ENCODE measurements at regions not wholly inside any gene's neighbourhood (a gene's known extent, or its start where the extent isn't known, plus 50 kb on each side); places are given as distances from the start of the nearest gene placed in this dataset.
A peak's percentile ranks its signal among the peaks of the same experiment; 100 is the strongest.

DNA sequence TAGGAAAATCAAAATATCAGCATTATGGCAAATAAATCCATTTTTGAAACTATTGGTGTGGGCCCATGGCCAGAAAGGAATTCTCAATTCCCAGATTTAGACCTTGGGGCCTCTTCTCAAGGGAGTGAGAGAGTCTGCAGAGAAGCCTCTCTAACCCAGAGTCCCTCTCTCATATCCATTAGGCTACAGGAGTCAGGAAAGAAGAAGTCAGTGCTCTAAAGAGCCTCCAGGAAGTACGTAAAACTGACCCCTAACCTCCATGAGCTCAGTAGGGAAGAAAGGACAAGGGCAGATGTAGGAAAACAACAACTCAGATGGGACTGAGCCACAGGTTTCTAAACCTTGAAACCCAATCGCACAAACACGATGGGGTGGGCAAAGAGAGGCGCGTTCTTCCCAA is 479.9 kb upstream of the TNP1 start:
- no peak for DNase-seq (ENCODE audit: low read depth)
- TF ChIP-seq, protein P1, sequence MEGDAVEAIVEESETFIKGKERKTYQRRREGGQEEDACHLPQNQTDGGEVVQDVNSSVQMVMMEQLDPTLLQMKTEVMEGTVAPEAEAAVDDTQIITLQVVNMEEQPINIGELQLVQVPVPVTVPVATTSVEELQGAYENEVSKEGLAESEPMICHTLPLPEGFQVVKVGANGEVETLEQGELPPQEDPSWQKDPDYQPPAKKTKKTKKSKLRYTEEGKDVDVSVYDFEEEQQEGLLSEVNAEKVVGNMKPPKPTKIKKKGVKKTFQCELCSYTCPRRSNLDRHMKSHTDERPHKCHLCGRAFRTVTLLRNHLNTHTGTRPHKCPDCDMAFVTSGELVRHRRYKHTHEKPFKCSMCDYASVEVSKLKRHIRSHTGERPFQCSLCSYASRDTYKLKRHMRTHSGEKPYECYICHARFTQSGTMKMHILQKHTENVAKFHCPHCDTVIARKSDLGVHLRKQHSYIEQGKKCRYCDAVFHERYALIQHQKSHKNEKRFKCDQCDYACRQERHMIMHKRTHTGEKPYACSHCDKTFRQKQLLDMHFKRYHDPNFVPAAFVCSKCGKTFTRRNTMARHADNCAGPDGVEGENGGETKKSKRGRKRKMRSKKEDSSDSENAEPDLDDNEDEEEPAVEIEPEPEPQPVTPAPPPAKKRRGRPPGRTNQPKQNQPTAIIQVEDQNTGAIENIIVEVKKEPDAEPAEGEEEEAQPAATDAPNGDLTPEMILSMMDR (IDR thresholded peaks at IDR 0.05; ENCODE audit: control insufficient read depth, insufficient read depth, low read depth, low read length, missing control alignments): no peak
- no peak overlapping the region for H3K4me3 ChIP-seq (ENCODE audit: control insufficient read depth, low read depth, low read length)

DNA sequence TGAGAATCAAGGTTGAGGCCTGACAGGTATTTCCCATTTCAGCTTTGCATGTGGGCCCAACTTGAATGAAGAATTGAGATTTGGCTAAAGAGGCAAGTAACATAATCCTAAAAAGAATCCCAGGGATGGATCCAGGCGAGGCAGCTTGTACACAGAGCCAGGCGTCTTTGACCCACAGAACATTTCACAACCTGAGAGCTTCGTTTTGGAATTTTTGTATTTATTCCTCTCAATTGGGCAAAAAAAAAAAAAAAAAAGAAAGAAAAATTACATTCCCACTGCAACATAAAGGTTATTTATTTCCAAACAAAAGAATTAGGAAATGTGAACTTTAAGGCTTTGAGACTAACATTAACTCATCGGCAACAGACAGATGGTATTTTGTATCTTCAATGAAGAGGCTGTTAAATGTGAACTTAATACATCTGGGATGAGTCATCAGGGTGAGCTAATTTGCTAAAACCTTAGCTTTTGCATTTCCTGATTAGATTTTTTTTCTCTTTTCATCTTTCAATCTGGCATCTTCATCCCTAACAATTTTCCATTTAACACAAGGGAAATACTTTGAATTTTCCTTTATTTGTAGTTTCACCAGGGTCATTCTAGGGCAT is 478.5 kb upstream of the TNP1 start:
- DNase-seq (ENCODE audit: low read depth): peak; percentile 46

DNA sequence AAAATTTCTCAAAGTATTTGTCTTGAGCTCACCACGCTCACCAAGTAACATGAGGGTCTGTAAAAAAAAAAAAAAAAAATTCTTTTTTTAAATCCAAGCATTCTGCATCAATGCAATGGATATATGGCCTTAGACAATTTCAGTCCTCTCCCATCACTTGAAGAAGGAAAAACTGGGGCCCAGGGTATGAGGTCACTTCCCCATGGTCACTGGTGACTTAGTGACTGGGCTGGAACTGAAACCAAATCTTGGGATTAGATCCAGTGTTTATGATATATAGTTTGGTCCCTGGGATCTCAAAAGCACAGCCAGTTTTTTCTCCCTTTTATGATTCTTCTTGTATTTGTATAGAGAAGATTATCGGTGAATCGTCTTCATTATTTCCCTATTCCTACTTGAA is 477.9 kb upstream of the TNP1 start:
- no peak for DNase-seq (ENCODE audit: low read depth)
- no peak overlapping the region for H3K4me3 ChIP-seq (ENCODE audit: control insufficient read depth, low read depth, low read length)
- TF ChIP-seq, protein P1 (IDR thresholded peaks at IDR 0.05; ENCODE audit: control insufficient read depth, insufficient read depth, low read depth, low read length, missing control alignments): no peak

More for the DNA sequence above, 478.5 kb upstream of the TNP1 start:
- TF ChIP-seq, protein P1 (IDR thresholded peaks at IDR 0.05; ENCODE audit: control insufficient read depth, insufficient read depth, low read depth, low read length, missing control alignments): no peak
- H3K4me3 ChIP-seq (ENCODE audit: control insufficient read depth, low read depth, low read length): no peak overlapping the region

DNA sequence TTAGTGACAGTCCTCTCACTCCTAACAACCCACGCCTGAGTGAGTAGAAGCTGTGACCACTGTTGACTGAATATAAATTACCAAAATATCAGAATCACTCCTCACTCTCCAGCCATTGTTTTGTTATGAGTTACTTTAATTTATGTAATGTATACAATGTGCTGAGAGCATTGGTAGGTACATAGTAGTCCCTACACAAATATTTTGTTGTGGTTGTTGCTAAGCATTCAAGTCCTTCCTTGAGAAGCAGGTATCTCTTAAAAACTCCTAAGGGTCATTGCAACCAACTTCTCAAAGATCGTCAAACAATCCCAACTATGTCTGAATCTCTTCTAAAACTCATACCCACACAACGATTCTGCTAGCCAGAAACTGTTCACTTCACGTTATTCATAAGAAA is 476.8 kb upstream of the TNP1 start:
- TF ChIP-seq, protein P1 (IDR thresholded peaks at IDR 0.05; ENCODE audit: control insufficient read depth, insufficient read depth, low read depth, low read length, missing control alignments): no peak
- no peak overlapping the region for H3K4me3 ChIP-seq (ENCODE audit: control insufficient read depth, low read depth, low read length)
- DNase-seq (ENCODE audit: low read depth): no peak

DNA sequence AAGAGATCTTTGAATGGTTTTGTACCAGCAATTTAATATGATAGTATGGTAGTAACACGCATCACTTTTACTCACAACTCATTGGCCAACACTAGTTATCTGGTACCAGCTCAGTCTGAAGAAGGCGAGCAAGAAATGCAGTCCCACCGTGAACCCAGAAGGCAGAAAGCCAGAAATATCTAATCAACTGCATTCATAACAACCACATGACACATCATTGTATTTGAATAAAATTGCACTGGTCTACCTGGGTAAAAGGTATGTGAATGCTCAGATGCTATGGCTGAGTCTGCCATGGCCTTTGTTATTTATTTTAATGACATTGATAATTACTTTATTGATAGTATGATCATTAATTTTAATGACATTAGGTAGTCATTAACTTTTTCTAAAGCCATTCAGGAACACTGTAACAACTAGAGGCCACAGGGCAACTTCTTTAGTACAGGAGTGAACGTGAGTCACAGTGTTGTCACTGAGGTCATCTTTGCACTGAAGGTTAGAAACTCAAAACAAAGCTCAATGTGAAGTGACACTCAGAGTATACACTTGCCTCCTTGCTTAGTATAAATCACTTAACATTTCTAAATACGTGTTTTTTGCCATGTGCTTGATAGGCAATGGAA is 475.6 kb upstream of the TNP1 start:
- no peak overlapping the region for H3K4me3 ChIP-seq (ENCODE audit: control insufficient read depth, low read depth, low read length)

DNA sequence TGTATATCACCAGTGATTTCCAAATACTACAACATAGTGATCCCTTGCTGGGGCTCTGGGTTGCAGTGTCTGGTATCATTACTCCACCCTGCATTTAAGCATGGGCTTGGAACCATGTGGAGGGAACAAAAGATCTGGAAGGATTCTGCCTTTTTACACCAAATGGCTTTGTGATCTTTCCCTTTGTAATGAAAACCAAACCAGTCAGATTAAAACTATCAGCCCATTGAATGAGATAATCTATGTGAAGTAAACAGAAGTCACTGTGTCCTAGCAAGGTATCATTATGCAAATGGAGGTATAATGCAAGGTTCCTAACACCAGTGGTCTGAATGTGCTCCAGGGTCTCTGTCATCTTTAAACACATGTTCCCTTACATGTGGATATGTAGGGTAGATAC is 474.7 kb upstream of the TNP1 start:
- no peak for DNase-seq (ENCODE audit: low read depth)
- TF ChIP-seq, protein P1 (IDR thresholded peaks at IDR 0.05; ENCODE audit: control insufficient read depth, insufficient read depth, low read depth, low read length, missing control alignments): no peak

More for the DNA sequence above, 475.6 kb upstream of the TNP1 start:
- no peak for DNase-seq (ENCODE audit: low read depth)
- TF ChIP-seq, protein P1 (IDR thresholded peaks at IDR 0.05; ENCODE audit: control insufficient read depth, insufficient read depth, low read depth, low read length, missing control alignments): no peak

More for the DNA sequence above, 474.7 kb upstream of the TNP1 start:
- no peak overlapping the region for H3K4me3 ChIP-seq (ENCODE audit: control insufficient read depth, low read depth, low read length)
